Fibroblast of lung (primary cell): ENCODE measurements at regions not wholly inside any gene's neighbourhood (a gene's known extent, or its start where the extent isn't known, plus 50 kb on each side); places are given as distances from the start of the nearest gene placed in this dataset.

Source experiments
- DNase-seq, 2 donors: peaks; one replicate each; pipeline versions ENCODE4 v3.0.0 to v3.0.0-alpha.2; 2010; ENCODE audit warnings: low read depth in 2 of 2
- H2AFZ ChIP-seq: 2 replicates; pipeline ENCODE4 v1.5.1; 2012; ENCODE audit warnings: low read length, control low read depth, inconsistent platforms
- H3K27ac ChIP-seq: 2 replicates; pipeline ENCODE4 v1.5.1; 2011; ENCODE audit warnings: low read length, control low read depth; ENCODE audit not compliant: insufficient read depth
- H3K27me3 ChIP-seq: 2 replicates; pipeline ENCODE4 v1.5.1; 2011; ENCODE audit warnings: mild to moderate bottlenecking, low read length; ENCODE audit not compliant: control insufficient read depth, insufficient read depth
- H3K36me3 ChIP-seq: 2 replicates; pipeline ENCODE4 v1.5.1; 2011; ENCODE audit warnings: low read length; ENCODE audit not compliant: control insufficient read depth, insufficient read depth
- H3K4me1 ChIP-seq: 2 replicates; pipeline ENCODE4 v1.5.1; 2011; ENCODE audit warnings: low read length; ENCODE audit not compliant: control insufficient read depth, insufficient read depth; ENCODE audit errors: extremely low read depth
- H3K4me2 ChIP-seq: 2 replicates; pipeline ENCODE4 v1.5.1; 2011; ENCODE audit warnings: low read length, control low read depth; ENCODE audit not compliant: insufficient read depth; ENCODE audit errors: extremely low read depth
- H3K4me3 ChIP-seq, 4 experiments: fragments of 200-600 bp in 1 of 4; sonication (generic) in 1 of 4; replicated peaks in 1 of 4; 2 replicates each; pipeline ENCODE4 v1.5.1; 2011 to 2016; ENCODE audit warnings: low read length in 4 of 4, low read depth in 3 of 4, mild to moderate bottlenecking in 3 of 4, control low read depth in 2 of 4, inconsistent platforms in 1 of 4, mixed read lengths in 1 of 4; ENCODE audit not compliant: insufficient read depth in 1 of 4; ENCODE audit errors: control extremely low read depth in 1 of 4
- H3K79me2 ChIP-seq: 2 replicates; pipeline ENCODE4 v1.5.1; 2012; ENCODE audit warnings: mild to moderate bottlenecking, low read length, inconsistent platforms; ENCODE audit not compliant: control insufficient read depth, insufficient read depth
- H3K9ac ChIP-seq: 2 replicates; pipeline ENCODE4 v1.5.1; 2011; ENCODE audit warnings: mild to moderate bottlenecking, low read length, control low read depth; ENCODE audit not compliant: insufficient read depth
- H3K9me3 ChIP-seq: 2 replicates; pipeline ENCODE4 v1.5.1; 2012; ENCODE audit warnings: low read depth, low read length; ENCODE audit not compliant: control insufficient read depth, insufficient read depth
- H4K20me1 ChIP-seq: 2 replicates; pipeline ENCODE4 v1.5.1; 2011; ENCODE audit warnings: low read length; ENCODE audit not compliant: control insufficient read depth, insufficient read depth; ENCODE audit errors: extremely low read depth
- EZH2 ChIP-seq: IDR thresholded peaks from 2 replicates; pipeline ENCODE4 v1.5.1; 2012; ENCODE audit warnings: low read length, control low read depth, mild to moderate bottlenecking; ENCODE audit errors: missing control alignments
- TF ChIP-seq, protein P1 (sequence below), 2 donors: IDR thresholded peaks in 1 of 2; conservative IDR thresholded peaks in 1 of 2; 1 replicate in 1 of 2; 2 replicates in 1 of 2; pipeline ENCODE4 v1.5.1; 2011 to 2012; ENCODE audit warnings: low read length in 2 of 2, control low read depth in 1 of 2, inconsistent platforms in 1 of 2, low read depth in 1 of 2, mild to moderate bottlenecking in 1 of 2

DNA sequence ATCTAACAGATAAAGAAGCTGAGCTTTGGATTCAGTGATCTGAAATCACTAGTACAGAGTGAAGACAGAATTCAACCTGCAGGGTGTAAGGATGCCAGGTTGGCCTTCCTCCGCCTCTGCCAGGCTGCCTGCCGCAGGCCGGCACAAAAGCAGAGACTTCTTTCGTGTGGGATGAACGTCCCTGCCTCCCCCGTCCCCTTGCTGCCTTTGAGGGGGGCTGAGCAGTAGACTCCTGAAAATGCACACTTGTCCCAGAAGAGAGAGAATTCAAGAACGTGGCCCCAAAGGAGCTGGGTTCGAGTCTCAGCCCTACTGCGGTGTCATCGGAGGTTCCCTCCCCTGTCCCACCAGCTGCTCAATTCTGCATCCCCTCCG, 154.3 kb downstream of the BCL11B start:
- Histone ChIP-seq H3K79me2 (no peaks in the 10 kb centered on the region), H3K27me3 (no peaks in the 10 kb centered on the region)

DNA sequence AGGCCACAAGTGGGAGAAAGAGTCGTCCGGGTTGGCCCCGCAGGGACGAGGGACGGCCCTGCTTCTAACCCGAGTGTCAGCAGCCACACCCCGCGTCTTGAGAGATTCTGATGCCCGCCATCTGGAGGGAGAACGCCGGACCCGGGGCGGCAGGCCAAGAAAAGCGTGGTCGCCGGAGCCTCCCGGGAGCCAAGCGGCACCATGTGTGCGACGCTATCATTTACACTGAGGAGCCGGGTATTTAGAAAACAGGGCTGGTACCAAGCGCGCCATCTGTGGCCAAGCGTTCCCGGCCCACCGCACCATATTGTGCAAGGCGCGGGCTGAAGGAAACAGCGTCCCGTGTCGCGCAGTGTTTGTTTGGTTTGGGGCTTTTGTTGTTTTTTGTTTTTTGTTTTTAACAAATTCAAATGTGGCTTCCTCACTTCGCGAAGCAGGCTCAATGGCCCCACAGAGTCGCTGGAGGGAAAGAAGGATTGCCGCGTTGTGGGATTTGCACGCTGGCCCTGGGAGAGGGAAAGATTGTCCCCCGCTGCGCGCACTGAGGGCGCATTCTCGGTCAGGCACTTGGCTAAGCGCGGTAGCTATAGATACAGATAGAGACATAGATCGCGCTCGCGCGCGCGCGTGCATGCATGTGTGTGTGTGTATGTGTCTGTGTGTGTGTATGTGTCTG, 153.8 kb downstream of the BCL11B start:
- Histone ChIP-seq H3K79me2 (no peaks in the 10 kb centered on the region), H3K4me2 (no peak overlapping the region), H2AFZ (no peak overlapping the region)

More for the DNA sequence above, 154.3 kb downstream of the BCL11B start:
- H3K36me3 ChIP-seq: no peaks in the 10 kb centered on the region
- H3K4me2 ChIP-seq: no peak overlapping the region
- H3K4me3 ChIP-seq: no peak overlapping the region
- no peaks in the 10 kb centered on the region for H3K4me1 ChIP-seq
- H3K9me3 ChIP-seq: no peaks in the 10 kb centered on the region
- no peak overlapping the region for H2AFZ ChIP-seq
- no peak overlapping the region for H3K27ac ChIP-seq
- H3K9ac ChIP-seq: no peak overlapping the region
- TF ChIP-seq, protein P1, sequence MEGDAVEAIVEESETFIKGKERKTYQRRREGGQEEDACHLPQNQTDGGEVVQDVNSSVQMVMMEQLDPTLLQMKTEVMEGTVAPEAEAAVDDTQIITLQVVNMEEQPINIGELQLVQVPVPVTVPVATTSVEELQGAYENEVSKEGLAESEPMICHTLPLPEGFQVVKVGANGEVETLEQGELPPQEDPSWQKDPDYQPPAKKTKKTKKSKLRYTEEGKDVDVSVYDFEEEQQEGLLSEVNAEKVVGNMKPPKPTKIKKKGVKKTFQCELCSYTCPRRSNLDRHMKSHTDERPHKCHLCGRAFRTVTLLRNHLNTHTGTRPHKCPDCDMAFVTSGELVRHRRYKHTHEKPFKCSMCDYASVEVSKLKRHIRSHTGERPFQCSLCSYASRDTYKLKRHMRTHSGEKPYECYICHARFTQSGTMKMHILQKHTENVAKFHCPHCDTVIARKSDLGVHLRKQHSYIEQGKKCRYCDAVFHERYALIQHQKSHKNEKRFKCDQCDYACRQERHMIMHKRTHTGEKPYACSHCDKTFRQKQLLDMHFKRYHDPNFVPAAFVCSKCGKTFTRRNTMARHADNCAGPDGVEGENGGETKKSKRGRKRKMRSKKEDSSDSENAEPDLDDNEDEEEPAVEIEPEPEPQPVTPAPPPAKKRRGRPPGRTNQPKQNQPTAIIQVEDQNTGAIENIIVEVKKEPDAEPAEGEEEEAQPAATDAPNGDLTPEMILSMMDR (conservative IDR thresholded peaks at IDR 0.05 in 1 of 2, IDR thresholded peaks at IDR 0.05 in 1 of 2; ENCODE audit: low read depth in 1 of 2, low read length in 2 of 2): no peak
- no peak for TF ChIP-seq EZH2
- no peaks in the 10 kb centered on the region for H4K20me1 ChIP-seq
- DNase-seq: no peak

DNA sequence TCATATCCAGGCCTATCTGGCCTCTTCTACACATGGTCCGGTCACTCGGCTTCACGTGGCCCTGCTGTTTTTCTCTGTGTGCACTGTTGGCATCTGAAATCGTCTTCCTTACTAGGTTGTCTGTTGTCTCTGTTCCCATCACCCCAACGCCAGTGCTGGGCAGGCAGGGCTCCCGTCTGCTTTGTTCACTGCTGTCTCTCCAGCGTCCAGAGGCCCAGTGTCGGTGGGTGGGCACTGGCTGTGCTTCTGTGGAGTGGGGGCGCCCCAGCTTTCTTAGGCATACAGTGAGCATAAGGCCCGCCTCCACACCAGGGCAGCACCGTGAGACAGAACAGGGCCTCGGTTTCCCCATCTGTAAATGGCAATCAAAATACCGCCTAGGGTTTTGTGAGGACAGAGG, 153.1 kb downstream of the BCL11B start:
- H3K79me2 ChIP-seq: no peaks in the 10 kb centered on the region
- no peak for DNase-seq
- H4K20me1 ChIP-seq: no peaks in the 10 kb centered on the region
- no peak for TF ChIP-seq EZH2
- TF ChIP-seq, protein P1 (conservative IDR thresholded peaks at IDR 0.05 in 1 of 2, IDR thresholded peaks at IDR 0.05 in 1 of 2; ENCODE audit: low read depth in 1 of 2, low read length in 2 of 2): no peak
- H3K27ac ChIP-seq: no peak overlapping the region
- H3K36me3 ChIP-seq: no peaks in the 10 kb centered on the region
- H3K9ac ChIP-seq: no peak overlapping the region
- no peaks in the 10 kb centered on the region for H3K4me1 ChIP-seq
- no peaks in the 10 kb centered on the region for H3K27me3 ChIP-seq
- no peak overlapping the region for H2AFZ ChIP-seq
- no peak overlapping the region for H3K4me3 ChIP-seq
- H3K9me3 ChIP-seq: no peaks in the 10 kb centered on the region
- no peak overlapping the region for H3K4me2 ChIP-seq

More for the DNA sequence above, 153.8 kb downstream of the BCL11B start:
- Histone ChIP-seq H3K9ac (no peak overlapping the region), H3K27ac (no peak overlapping the region), H3K27me3 (no peaks in the 10 kb centered on the region), H4K20me1 (no peaks in the 10 kb centered on the region), H3K9me3 (no peaks in the 10 kb centered on the region), H3K4me3 (no peak overlapping the region), H3K4me1 (no peaks in the 10 kb centered on the region), H3K36me3 (no peaks in the 10 kb centered on the region)
- no peak for DNase-seq
- TF ChIP-seq EZH2: no peak
- TF ChIP-seq, protein P1 (conservative IDR thresholded peaks at IDR 0.05 in 1 of 2, IDR thresholded peaks at IDR 0.05 in 1 of 2; ENCODE audit: low read depth in 1 of 2, low read length in 2 of 2): no peak
